Nephron (organoid): ENCODE measurements at regions not wholly inside any gene's neighbourhood (a gene's known extent, or its start where the extent isn't known, plus 50 kb on each side); places are given as distances from the start of the nearest gene placed in this dataset.
A peak's percentile ranks its signal among the peaks of the same experiment; 100 is the strongest.

ENCODE experiments used
- H3K27ac Mint-ChIP-seq, 3 experiments: 2 replicates each; pipeline ENCODE4 v1.8.0; 2020; ENCODE audit warnings: mixed read lengths in 3 of 3, mild to moderate bottlenecking in 2 of 3, moderate library complexity in 1 of 3
- H3K27me3 Mint-ChIP-seq: 2 replicates; pipeline ENCODE4 v1.8.0; 2021; ENCODE audit warnings: low read depth, mild to moderate bottlenecking, moderate library complexity, mixed read lengths
- H3K36me3 Mint-ChIP-seq: 2 replicates; pipeline ENCODE4 v1.8.0; 2020; ENCODE audit warnings: low read depth, mixed read lengths
- H3K4me1 Mint-ChIP-seq: 2 replicates; pipeline ENCODE4 v1.8.0; 2020; ENCODE audit warnings: mixed read lengths
- H3K4me3 Mint-ChIP-seq, 3 experiments: 2 replicates each; pipeline ENCODE4 v1.8.0; 2020; ENCODE audit warnings: mild to moderate bottlenecking in 3 of 3, mixed read lengths in 3 of 3, moderate library complexity in 2 of 3
- H3K9me3 Mint-ChIP-seq: 2 replicates; pipeline ENCODE4 v1.8.0; 2020; ENCODE audit warnings: mixed read lengths
- TF ChIP-seq, protein P1 (sequence below), 3 experiments: fragments of 200-600 bp; sonication (generic); IDR thresholded peaks; one replicate each; pipeline ENCODE4 v1.5.0; 2021; ENCODE audit warnings: antibody characterized with exemption in 3 of 3; ENCODE audit not compliant: unreplicated experiment in 3 of 3

DNA sequence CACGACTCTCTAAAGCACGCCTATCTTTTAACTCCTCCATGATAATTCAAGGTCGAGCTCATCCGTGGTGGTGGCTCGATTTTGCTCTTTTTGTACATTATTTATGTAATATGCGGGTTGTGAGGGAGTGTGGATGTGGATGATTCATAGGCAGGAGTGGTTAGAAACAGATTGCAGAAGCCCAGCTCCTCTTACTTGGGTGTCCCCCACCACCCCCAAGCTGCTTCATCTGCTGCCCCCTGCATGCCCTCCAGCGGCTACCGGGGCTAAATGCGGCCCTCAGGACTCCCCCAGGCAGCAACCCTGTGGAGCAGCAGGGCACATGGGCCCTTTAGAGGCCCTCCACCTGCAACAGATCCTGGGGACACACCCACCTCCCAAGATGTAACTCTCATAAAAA, 111.5 kb upstream of the SELENOK start:
- Mint-ChIP-seq H3K27me3 (peaks cover 21% of the 10 kb centered on the region), H3K4me1 (peaks cover 34% of the 10 kb centered on the region), H3K4me3 (peak overlapping the region in 1 of 3 experiments; percentile 27), H3K9me3 (no peaks in the 10 kb centered on the region), H3K36me3 (no peaks in the 10 kb centered on the region), H3K27ac (peak overlapping the region in 1 of 3 experiments; percentile 30)
- TF ChIP-seq, protein P1, sequence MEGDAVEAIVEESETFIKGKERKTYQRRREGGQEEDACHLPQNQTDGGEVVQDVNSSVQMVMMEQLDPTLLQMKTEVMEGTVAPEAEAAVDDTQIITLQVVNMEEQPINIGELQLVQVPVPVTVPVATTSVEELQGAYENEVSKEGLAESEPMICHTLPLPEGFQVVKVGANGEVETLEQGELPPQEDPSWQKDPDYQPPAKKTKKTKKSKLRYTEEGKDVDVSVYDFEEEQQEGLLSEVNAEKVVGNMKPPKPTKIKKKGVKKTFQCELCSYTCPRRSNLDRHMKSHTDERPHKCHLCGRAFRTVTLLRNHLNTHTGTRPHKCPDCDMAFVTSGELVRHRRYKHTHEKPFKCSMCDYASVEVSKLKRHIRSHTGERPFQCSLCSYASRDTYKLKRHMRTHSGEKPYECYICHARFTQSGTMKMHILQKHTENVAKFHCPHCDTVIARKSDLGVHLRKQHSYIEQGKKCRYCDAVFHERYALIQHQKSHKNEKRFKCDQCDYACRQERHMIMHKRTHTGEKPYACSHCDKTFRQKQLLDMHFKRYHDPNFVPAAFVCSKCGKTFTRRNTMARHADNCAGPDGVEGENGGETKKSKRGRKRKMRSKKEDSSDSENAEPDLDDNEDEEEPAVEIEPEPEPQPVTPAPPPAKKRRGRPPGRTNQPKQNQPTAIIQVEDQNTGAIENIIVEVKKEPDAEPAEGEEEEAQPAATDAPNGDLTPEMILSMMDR (IDR thresholded peaks at IDR 0.05; ENCODE audit: unreplicated experiment in 3 of 3), result no peak

DNA sequence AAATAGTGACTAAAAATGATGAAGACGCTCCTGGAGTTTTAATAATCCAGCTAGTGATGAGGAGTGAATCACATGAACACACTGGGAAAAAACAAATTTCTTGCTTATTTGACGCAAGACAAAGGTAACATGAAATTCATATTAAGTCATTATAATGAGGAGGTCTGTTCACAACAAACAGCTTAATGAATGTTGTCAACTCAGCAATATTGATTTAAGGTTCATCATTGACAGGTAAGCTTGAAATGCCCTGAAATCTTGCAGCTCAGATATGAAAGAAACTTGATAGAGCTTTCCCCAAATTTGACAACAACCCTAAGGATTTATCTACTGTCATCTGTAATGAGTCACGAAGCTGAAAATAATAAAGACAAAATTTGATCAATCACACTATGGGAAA, 108.1 kb upstream of the SELENOK start:
- no peak overlapping the region for H3K4me3 Mint-ChIP-seq
- no peak overlapping the region for H3K27ac Mint-ChIP-seq
- no peaks in the 10 kb centered on the region for H3K36me3 Mint-ChIP-seq

DNA sequence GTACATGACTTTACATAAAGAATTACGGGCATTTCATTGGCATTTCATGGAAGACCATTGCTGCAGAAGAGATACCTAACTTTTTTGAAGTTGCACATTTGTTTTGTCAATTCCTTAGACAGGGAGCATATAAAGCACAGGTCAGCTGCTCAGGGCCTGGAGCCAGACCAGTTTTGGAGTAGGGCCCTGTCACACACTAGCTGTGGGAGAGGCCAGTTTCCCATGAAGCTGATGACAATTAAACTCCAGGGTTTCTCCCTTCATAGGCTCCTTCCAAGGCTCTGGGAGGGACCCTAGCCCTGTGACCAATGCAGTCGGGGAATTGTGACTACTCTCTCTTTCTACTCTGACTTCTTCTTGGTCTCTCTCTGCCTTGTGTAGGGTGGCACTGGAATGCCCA, 107.3 kb upstream of the SELENOK start:
- TF ChIP-seq, protein P1 (IDR thresholded peaks at IDR 0.05; ENCODE audit: unreplicated experiment in 3 of 3), result no peak
- Mint-ChIP-seq H3K27ac (no peak overlapping the region), H3K9me3 (no peaks in the 10 kb centered on the region), H3K4me1 (peaks cover 35% of the 10 kb centered on the region), H3K36me3 (no peaks in the 10 kb centered on the region), H3K4me3 (no peak overlapping the region), H3K27me3 (peaks cover 22% of the 10 kb centered on the region)

More for the DNA sequence above, 108.1 kb upstream of the SELENOK start:
- no peaks in the 10 kb centered on the region for H3K9me3 Mint-ChIP-seq
- H3K4me1 Mint-ChIP-seq, result peaks cover 40% of the 10 kb centered on the region
- TF ChIP-seq, protein P1 (IDR thresholded peaks at IDR 0.05; ENCODE audit: unreplicated experiment in 3 of 3), result no peak
- peaks cover 18% of the 10 kb centered on the region for H3K27me3 Mint-ChIP-seq

DNA sequence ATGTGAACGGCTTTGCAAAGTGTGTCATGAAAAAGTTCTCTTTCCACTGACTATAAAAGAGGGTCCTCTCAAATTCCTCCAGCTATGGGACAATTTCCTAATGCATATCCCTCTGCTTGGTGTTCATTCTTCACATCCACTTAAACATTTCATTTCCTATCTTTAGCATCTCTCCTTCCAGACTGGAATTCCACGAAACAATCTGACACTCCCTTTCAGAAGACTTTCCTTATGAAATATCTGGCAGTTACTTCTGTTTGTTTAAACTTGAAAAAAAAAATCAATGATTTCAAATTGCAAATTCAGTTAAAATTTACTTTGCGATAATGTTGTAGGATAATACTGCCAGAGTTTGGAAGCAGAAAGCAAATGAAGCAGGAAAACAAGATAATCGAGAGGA, 105.8 kb upstream of the SELENOK start:
- Mint-ChIP-seq H3K27ac (no peak overlapping the region), H3K36me3 (no peaks in the 10 kb centered on the region), H3K9me3 (no peaks in the 10 kb centered on the region), H3K27me3 (peaks cover 22% of the 10 kb centered on the region), H3K4me3 (no peak overlapping the region), H3K4me1 (peaks cover 25% of the 10 kb centered on the region)
- TF ChIP-seq, protein P1 (IDR thresholded peaks at IDR 0.05; ENCODE audit: unreplicated experiment in 3 of 3), result no peak

DNA sequence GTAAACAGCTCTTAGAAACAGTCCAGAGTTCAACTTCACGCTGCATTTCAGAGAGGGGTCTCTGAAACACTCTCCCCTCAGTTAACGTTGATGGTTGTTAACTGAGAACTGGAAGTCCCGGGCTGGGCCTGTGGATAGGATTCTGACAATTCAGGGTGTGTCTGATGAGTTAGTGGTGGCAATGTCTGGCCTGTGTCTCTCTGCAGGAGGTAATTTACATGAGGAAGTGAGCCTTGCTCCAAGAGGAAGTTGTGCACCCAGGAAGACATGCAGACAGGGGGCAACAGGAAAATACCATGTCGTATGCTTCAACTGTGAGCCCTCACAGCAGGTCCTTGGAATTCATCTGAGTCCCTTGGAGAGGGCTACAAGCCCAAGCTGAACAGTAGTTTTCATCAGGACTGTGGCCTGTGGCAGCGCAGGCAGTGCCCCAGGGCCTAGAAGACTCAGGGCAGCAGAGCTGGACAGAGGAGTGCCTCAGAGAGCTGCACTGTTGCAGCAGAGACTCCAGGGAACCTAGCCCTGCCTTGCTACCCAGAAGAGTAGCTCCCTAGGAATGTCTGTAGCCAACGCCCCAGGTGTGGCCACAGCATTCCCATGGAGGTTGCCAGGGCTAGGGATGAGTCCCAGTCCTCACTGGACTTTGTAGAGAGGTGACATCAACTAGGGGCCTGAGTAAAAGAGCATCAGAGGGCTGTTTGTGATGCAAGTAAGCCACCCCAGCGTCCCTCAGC, 104.6 kb upstream of the SELENOK start:
- peaks cover 18% of the 10 kb centered on the region for H3K4me1 Mint-ChIP-seq
- H3K9me3 Mint-ChIP-seq, result no peaks in the 10 kb centered on the region
- no peak overlapping the region for H3K4me3 Mint-ChIP-seq
- no peaks in the 10 kb centered on the region for H3K36me3 Mint-ChIP-seq
- TF ChIP-seq, protein P1 (IDR thresholded peaks at IDR 0.05; ENCODE audit: unreplicated experiment in 3 of 3), result no peak
- H3K27me3 Mint-ChIP-seq, result peaks cover 22% of the 10 kb centered on the region
- H3K27ac Mint-ChIP-seq, result no peak overlapping the region
